Neural progenitor cell (in vitro differentiated cells): ENCODE measurements at regions not wholly inside any gene's neighbourhood (a gene's known extent, or its start where the extent isn't known, plus 50 kb on each side); places are given as distances from the start of the nearest gene placed in this dataset.

Experiments used
- EZH2 ChIP-seq: fragments of 200-600 bp; sonication (generic); IDR thresholded peaks from 2 replicates; pipeline ENCODE4 v1.6.1; 2017; ENCODE audit warnings: antibody characterized with exemption, mild to moderate bottlenecking, moderate library complexity
- TF ChIP-seq, protein P1 (sequence below): fragments of 200-600 bp; sonication (generic); IDR thresholded peaks from 2 replicates; pipeline ENCODE4 v1.5.1; 2017; ENCODE audit warnings: antibody characterized with exemption, mild to moderate bottlenecking

DNA sequence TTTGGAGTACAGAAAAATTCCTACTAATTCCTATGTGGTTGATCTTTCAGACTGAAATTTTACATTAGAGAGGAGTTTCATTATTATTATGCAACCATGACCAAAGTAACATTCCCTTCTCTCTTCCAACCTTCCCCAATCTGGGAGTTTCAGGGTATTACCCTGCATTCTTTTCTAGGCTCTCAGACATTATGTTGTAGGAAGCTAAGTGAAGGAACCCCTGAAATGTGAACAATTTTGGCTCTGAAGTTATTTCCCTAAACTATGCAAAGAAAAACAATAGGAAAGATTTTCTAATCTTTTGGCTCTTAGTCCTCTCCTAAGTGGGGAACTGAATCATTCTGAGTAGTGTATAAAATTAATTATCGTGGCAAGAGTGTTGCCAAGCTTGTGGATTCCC, 63.3 kb upstream of the ZFAND5 start:
- TF ChIP-seq, protein P1, sequence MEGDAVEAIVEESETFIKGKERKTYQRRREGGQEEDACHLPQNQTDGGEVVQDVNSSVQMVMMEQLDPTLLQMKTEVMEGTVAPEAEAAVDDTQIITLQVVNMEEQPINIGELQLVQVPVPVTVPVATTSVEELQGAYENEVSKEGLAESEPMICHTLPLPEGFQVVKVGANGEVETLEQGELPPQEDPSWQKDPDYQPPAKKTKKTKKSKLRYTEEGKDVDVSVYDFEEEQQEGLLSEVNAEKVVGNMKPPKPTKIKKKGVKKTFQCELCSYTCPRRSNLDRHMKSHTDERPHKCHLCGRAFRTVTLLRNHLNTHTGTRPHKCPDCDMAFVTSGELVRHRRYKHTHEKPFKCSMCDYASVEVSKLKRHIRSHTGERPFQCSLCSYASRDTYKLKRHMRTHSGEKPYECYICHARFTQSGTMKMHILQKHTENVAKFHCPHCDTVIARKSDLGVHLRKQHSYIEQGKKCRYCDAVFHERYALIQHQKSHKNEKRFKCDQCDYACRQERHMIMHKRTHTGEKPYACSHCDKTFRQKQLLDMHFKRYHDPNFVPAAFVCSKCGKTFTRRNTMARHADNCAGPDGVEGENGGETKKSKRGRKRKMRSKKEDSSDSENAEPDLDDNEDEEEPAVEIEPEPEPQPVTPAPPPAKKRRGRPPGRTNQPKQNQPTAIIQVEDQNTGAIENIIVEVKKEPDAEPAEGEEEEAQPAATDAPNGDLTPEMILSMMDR = no peak
- no peak for TF ChIP-seq EZH2
